ENCODE measurements at regions not wholly inside any gene's neighbourhood (a gene's known extent, or its start where the extent isn't known, plus 50 kb on each side); places are given as distances from the start of the nearest gene placed in this dataset.

DNA sequence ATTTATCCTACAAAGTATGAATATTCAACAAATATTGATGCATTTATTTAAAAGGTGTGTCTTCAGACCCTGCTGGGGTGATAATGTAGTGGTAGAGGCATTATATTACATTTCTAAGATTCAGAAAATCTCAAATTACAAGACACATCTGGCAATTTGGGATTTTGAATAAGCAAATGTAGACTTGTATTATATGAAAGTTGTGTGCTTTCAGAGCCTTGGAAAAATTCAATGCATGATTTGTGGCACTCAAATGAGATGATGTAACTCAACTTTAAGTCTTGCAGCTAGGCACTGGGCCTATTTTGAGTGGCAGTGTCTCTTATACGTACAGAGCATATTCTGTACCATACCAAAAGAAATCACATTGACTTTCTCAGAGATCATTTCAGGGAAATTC is 214.4 kb downstream of the ETS1 start:
- Histone ChIP-seq H3K4me1 (replicated peaks) (no peaks in the 10 kb centered on the region), H3K27ac (no peak overlapping the region), H3K4me3 (no peak overlapping the region), H3K36me3 (no peaks in the 10 kb centered on the region), H3K27me3 (replicated peaks; ENCODE audit: insufficient read depth) (no peaks in the 10 kb centered on the region), H3K9me3 (no peaks in the 10 kb centered on the region)
- WGBS = 85% methylated on average over 1 of the region's 1 CpG
- TF ChIP-seq POLR2AphosphoS5 (IDR thresholded peaks at IDR 0.05) (no peak), CTCF (IDR thresholded peaks at IDR 0.05) (no peak), POLR2A (IDR thresholded peaks at IDR 0.05) (no peak)
- intact Hi-C loops (cut with DNase I) = no loop called here
- no peak for DNase-seq (ENCODE audit: low spot score)

DNA sequence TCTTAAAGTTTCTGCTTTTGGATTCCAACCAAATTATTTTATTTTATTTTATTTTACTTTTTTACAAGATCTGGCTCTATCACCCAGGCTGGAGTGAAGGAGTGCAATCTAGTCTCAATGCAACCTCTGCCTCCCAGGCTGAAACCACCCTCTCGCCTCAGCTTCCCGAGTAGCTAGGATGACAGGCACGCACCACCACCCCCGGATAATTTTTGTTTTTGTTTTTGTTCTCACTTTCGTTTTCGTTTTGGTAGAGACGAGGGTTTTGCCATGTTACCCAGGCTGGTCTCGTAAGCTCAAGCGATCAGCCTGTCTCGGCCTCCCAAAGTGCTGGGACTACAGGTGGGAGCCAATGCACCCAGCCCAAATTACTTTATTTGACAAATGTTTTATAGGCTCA is 219.8 kb downstream of the ETS1 start:
- intact Hi-C loops (cut with DNase I) = no loop called here
- TF ChIP-seq CTCF (IDR thresholded peaks at IDR 0.05) = no peak
- TF ChIP-seq POLR2AphosphoS5 (IDR thresholded peaks at IDR 0.05) = no peak
- TF ChIP-seq POLR2A (IDR thresholded peaks at IDR 0.05) = no peak
- WGBS = 79% methylated on average over 10 of the region's 10 CpGs
- no peak overlapping the region for H3K27ac ChIP-seq
- no peaks in the 10 kb centered on the region for H3K36me3 ChIP-seq
- no peaks in the 10 kb centered on the region for H3K4me1 ChIP-seq (replicated peaks)
- H3K4me3 ChIP-seq = no peak overlapping the region
- DNase-seq (ENCODE audit: low spot score) = no peak
- H3K27me3 ChIP-seq (replicated peaks; ENCODE audit: insufficient read depth) = no peaks in the 10 kb centered on the region
- H3K9me3 ChIP-seq = no peaks in the 10 kb centered on the region

DNA sequence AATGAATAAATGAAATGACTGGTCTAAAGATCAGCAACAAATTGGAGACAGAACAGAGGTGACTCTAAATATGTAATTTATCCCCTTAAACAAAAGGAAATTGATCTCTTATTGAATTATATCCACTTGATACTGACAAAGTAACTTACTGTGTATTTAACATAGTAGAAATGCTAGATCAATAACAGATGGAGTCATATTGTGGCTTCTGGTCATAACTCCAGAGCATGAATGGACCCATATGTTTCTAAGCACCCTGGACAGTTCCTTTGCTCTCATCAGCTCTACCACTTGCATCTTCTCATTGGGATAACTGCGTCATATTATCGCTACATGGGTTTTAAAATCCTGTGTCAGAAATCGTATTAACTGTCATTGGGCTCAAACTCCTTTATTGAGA is 222.3 kb downstream of the ETS1 start:
- 51% methylated on average over 3 of the region's 3 CpGs for WGBS
- Histone ChIP-seq H3K9me3 (no peaks in the 10 kb centered on the region), H3K36me3 (no peaks in the 10 kb centered on the region), H3K27ac (no peak overlapping the region), H3K4me1 (replicated peaks) (no peaks in the 10 kb centered on the region), H3K27me3 (replicated peaks; ENCODE audit: insufficient read depth) (no peaks in the 10 kb centered on the region), H3K4me3 (no peak overlapping the region)
- TF ChIP-seq CTCF (IDR thresholded peaks at IDR 0.05) = no peak
- no peak for TF ChIP-seq POLR2AphosphoS5 (IDR thresholded peaks at IDR 0.05)
- no peak for TF ChIP-seq POLR2A (IDR thresholded peaks at IDR 0.05)
- intact Hi-C loops (cut with DNase I) = no loop called here
- DNase-seq (ENCODE audit: low spot score) = no peak

DNA sequence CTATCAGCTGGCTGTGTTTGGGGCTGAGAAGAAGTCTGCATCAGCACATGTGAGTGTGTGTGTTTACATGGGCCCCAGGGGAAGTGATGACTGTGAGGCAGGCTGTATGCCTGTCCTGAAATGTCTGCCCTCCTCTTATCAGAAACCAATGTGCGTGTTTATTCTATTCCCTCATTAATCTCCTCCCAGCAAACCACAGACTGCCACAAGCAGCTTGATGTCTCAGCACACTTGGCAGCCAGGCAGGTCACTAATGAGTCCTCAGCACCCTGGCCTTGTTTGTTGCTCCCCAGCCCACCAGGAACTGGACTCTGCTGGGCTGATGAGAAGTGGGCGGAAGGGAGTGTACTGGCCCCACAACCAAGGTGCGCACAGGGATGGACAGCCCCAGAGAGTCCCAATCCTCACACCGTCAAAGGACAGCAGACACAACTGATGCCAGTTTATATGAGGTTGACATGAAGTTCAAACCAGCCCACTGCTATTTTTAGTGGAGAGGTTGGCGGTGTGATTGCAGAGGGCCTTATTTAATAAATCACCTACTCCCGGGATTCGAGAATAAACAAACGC is 225.8 kb downstream of the ETS1 start:
- WGBS = 50% methylated on average over 8 of the region's 8 CpGs
- TF ChIP-seq CTCF (IDR thresholded peaks at IDR 0.05) (no peak), POLR2AphosphoS5 (IDR thresholded peaks at IDR 0.05) (no peak), POLR2A (IDR thresholded peaks at IDR 0.05) (no peak)

GRCh38 chr11:128359515-128359914 is 227.8 kb downstream of the ETS1 start:
- no peak overlapping the region for H3K27ac ChIP-seq
- no peak for DNase-seq (ENCODE audit: low spot score)
- WGBS = 64% methylated on average over 3 of the region's 3 CpGs
- H3K9me3 ChIP-seq = no peaks in the 10 kb centered on the region
- no peaks in the 10 kb centered on the region for H3K4me1 ChIP-seq (replicated peaks)
- TF ChIP-seq CTCF (IDR thresholded peaks at IDR 0.05) (no peak), POLR2A (IDR thresholded peaks at IDR 0.05) (no peak), POLR2AphosphoS5 (IDR thresholded peaks at IDR 0.05) (no peak)
- intact Hi-C loops (cut with DNase I) = no loop called here
- H3K36me3 ChIP-seq = no peaks in the 10 kb centered on the region
- H3K27me3 ChIP-seq (replicated peaks; ENCODE audit: insufficient read depth) = no peaks in the 10 kb centered on the region
- H3K4me3 ChIP-seq = no peak overlapping the region

More for the DNA sequence above, 225.8 kb downstream of the ETS1 start:
- intact Hi-C loops (cut with DNase I) = no loop called here
- H3K9me3 ChIP-seq = no peaks in the 10 kb centered on the region
- no peak overlapping the region for H3K27ac ChIP-seq
- no peak overlapping the region for H3K4me3 ChIP-seq
- no peaks in the 10 kb centered on the region for H3K36me3 ChIP-seq
- no peaks in the 10 kb centered on the region for H3K4me1 ChIP-seq (replicated peaks)
- H3K27me3 ChIP-seq (replicated peaks; ENCODE audit: insufficient read depth) = no peaks in the 10 kb centered on the region
- DNase-seq (ENCODE audit: low spot score) = no peak

Measured in prostate gland (tissue), 2 donors.